ENCODE measurements at regions not wholly inside any gene's neighbourhood (a gene's known extent, or its start where the extent isn't known, plus 50 kb on each side); places are given as distances from the start of the nearest gene placed in this dataset.

GRCh38 chr3:4008205-4008604 lies 209.0 kb downstream of the LRRN1 start:
- H3K79me2 ChIP-seq (ENCODE audit: insufficient read depth, low read depth), result no peaks in the 10 kb centered on the region
- H3K9ac ChIP-seq, result no peak overlapping the region
- H3K4me2 ChIP-seq, result no peak overlapping the region

GRCh38 chr3:4011166-4011565 lies 211.9 kb downstream of the LRRN1 start:
- Histone ChIP-seq H3K4me2 (no peak overlapping the region), H3K4me3 (IDR thresholded peaks at IDR 0.05; ENCODE audit: insufficient read depth, low read depth, low read length) (no peak overlapping the region), H2AFZ (ENCODE audit: low read depth) (no peak overlapping the region), H3K4me1 (ENCODE audit: low read depth, poor library complexity, severe bottlenecking) (peaks cover 35% of the 10 kb centered on the region), H3K36me3 (ENCODE audit: insufficient read depth) (no peaks in the 10 kb centered on the region), H3K27me3 (ENCODE audit: insufficient read depth, low read depth) (no peaks in the 10 kb centered on the region), H4K20me1 (ENCODE audit: insufficient read depth) (no peaks in the 10 kb centered on the region), H3K27ac (no peak overlapping the region), H3K9ac (no peak overlapping the region), H3K79me2 (ENCODE audit: insufficient read depth, low read depth) (no peaks in the 10 kb centered on the region)
- TF ChIP-seq CTCF (conservative IDR thresholded peaks at IDR 0.05; ENCODE audit: low read depth, low read length), result no peak

More at GRCh38 chr3:4008205-4008604, 209.0 kb downstream of the LRRN1 start:
- Histone ChIP-seq H3K4me3 (IDR thresholded peaks at IDR 0.05; ENCODE audit: insufficient read depth, low read depth, low read length) (no peak overlapping the region), H3K4me1 (ENCODE audit: low read depth, poor library complexity, severe bottlenecking) (peaks cover 18% of the 10 kb centered on the region), H3K27ac (no peak overlapping the region), H2AFZ (ENCODE audit: low read depth) (no peak overlapping the region), H3K27me3 (ENCODE audit: insufficient read depth, low read depth) (no peaks in the 10 kb centered on the region), H4K20me1 (ENCODE audit: insufficient read depth) (no peaks in the 10 kb centered on the region), H3K36me3 (ENCODE audit: insufficient read depth) (no peaks in the 10 kb centered on the region)
- no peak for TF ChIP-seq CTCF (conservative IDR thresholded peaks at IDR 0.05; ENCODE audit: low read depth, low read length)

- H3K79me2 ChIP-seq (ENCODE audit: insufficient read depth, low read depth), result no peaks in the 10 kb centered on the region
- H2AFZ ChIP-seq (ENCODE audit: low read depth), result no peak overlapping the region
- H3K36me3 ChIP-seq (ENCODE audit: insufficient read depth), result no peaks in the 10 kb centered on the region
- no peak overlapping the region for H3K4me3 ChIP-seq (IDR thresholded peaks at IDR 0.05; ENCODE audit: insufficient read depth, low read depth, low read length)
- no peaks in the 10 kb centered on the region for H3K27me3 ChIP-seq (ENCODE audit: insufficient read depth, low read depth)
- H3K4me1 ChIP-seq (ENCODE audit: low read depth, poor library complexity, severe bottlenecking), result peaks cover 36% of the 10 kb centered on the region
- H3K4me2 ChIP-seq, result peak overlapping the region; percentile 41
- TF ChIP-seq CTCF (conservative IDR thresholded peaks at IDR 0.05; ENCODE audit: low read depth, low read length), result no peak
- H3K9ac ChIP-seq, result no peak overlapping the region
- no peaks in the 10 kb centered on the region for H4K20me1 ChIP-seq (ENCODE audit: insufficient read depth)
- peak overlapping the region; percentile 21; the same call in 1 of the 2 replicates for H3K27ac ChIP-seq
Observed at GRCh38 chr3:4015426-4015825, 216.2 kb downstream of the LRRN1 start.

- Histone ChIP-seq H3K4me3 (IDR thresholded peaks at IDR 0.05; ENCODE audit: insufficient read depth, low read depth, low read length) (no peak overlapping the region), H3K4me2 (no peak overlapping the region), H3K79me2 (ENCODE audit: insufficient read depth, low read depth) (no peaks in the 10 kb centered on the region), H3K9ac (no peak overlapping the region), H3K27ac (no peak overlapping the region), H3K4me1 (ENCODE audit: low read depth, poor library complexity, severe bottlenecking) (peaks cover 27% of the 10 kb centered on the region), H2AFZ (ENCODE audit: low read depth) (no peak overlapping the region), H3K36me3 (ENCODE audit: insufficient read depth) (no peaks in the 10 kb centered on the region), H4K20me1 (ENCODE audit: insufficient read depth) (no peaks in the 10 kb centered on the region), H3K27me3 (ENCODE audit: insufficient read depth, low read depth) (no peaks in the 10 kb centered on the region)
- TF ChIP-seq CTCF (conservative IDR thresholded peaks at IDR 0.05; ENCODE audit: low read depth, low read length), result no peak
Observed at GRCh38 chr3:4019501-4019900, 220.3 kb downstream of the LRRN1 start.
